Heart right ventricle (tissue), 16 donors: ENCODE measurements at regions not wholly inside any gene's neighbourhood (a gene's known extent, or its start where the extent isn't known, plus 50 kb on each side); places are given as distances from the start of the nearest gene placed in this dataset.
A peak's percentile ranks its signal among the peaks of the same experiment; 100 is the strongest.

ENCODE experiments used
- ATAC-seq, 8 donors: fragments of 200-7000 bp; cut with Tn5 transposase; one replicate each; pipeline ENCODE4 v1.9.1; 2020; ENCODE audit warnings: mild to moderate bottlenecking in 8 of 8, moderate library complexity in 8 of 8, moderate number of reproducible peaks in 1 of 8
- DNase-seq, 2 donors: peaks; one replicate each; pipeline ENCODE4 v3.0.0-alpha.2; 2020
- H3K27ac ChIP-seq, 10 donors: fragments of 200-600 bp; sonication (generic) in 2 of 10; one replicate each; pipeline versions ENCODE4 v1.5.0 to v1.8.0; 2020 to 2022; ENCODE audit warnings: mild to moderate bottlenecking in 3 of 10
- H3K27me3 ChIP-seq, 7 donors: fragments of 200-600 bp; one replicate each; pipeline ENCODE4 v1.8.0; 2021 to 2022; ENCODE audit warnings: mild to moderate bottlenecking in 2 of 7
- H3K36me3 ChIP-seq, 9 donors: fragments of 200-600 bp; sonication (generic) in 1 of 9; one replicate each; pipeline versions ENCODE4 v1.5.0 to v1.8.0; 2020 to 2022; ENCODE audit warnings: mild to moderate bottlenecking in 2 of 9
- H3K4me1 ChIP-seq, 9 donors: fragments of 200-600 bp; sonication (generic) in 1 of 9; one replicate each; pipeline versions ENCODE4 v1.5.0 to v1.8.0; 2020 to 2022; ENCODE audit warnings: mild to moderate bottlenecking in 4 of 9
- H3K4me3 ChIP-seq, 10 donors: fragments of 200-600 bp; sonication (generic) in 2 of 10; one replicate each; pipeline versions ENCODE4 v1.5.0 to v1.8.0; 2020 to 2022; ENCODE audit warnings: mild to moderate bottlenecking in 7 of 10, moderate library complexity in 2 of 10
- H3K9me3 ChIP-seq, 11 donors: fragments of 200-600 bp in 10 of 11; sonication (generic) in 2 of 11; one replicate each; pipeline versions ENCODE4 v1.5.0 to v1.8.0; 2013 to 2022; ENCODE audit warnings: mild to moderate bottlenecking in 2 of 11, control low read depth in 1 of 11, moderate library complexity in 1 of 11
- CTCF ChIP-seq, 9 donors: fragments of 200-600 bp; sonication (generic) in 2 of 9; IDR thresholded peaks; one replicate each; pipeline versions ENCODE4 v1.5.0 to v1.8.0; 2021 to 2022; ENCODE audit warnings: antibody characterized with exemption in 9 of 9, mild to moderate bottlenecking in 5 of 9, moderate library complexity in 1 of 9
- WGBS, 2 donors: extraction: QIAGEN DNeasy Blood & Tissue Kit; methylation state at CpG; one replicate each; pipeline ENCODE4 v1.1.7; 2013; ENCODE audit warnings: inconsistent platforms in 1 of 2; 5-methylcytosine and 5-hydroxymethylcytosine counted together
- intact Hi-C, 10 donors: fragments of 100-400 bp; cut with DNase I; formaldehyde crosslinking; loops; one replicate each; pipeline versions ENCODE4 v1.11.1 to v1.14.2; 2022
- donor health status: Arrhythmogenic right ventricular cardiomyopathy.
- donor health status: ischemic (EF 13 %, LVEDD 7.1; RV severe dilation, severe dysfunction).
- donor health status: healthy with polysubstance abuse.
- donor health status: DM: no; HTN: yes; CAD: no.
- donor health status: DM: no; HTN: no; CAD: no.
- donor health status: ischemic (EF 25% LVEDD 6.9; RV normal size, moderate dysfunction).
- donor health status: ischemic (EF 25% LVEDD 5.7; RV mildly dilated, moderate dysfunction).
- donor health status: healthy.
- donor health status: DM: yes; HTN: yes; CAD: no.
- donor health status: Ischemic cardiomyopathy.
- donor health status: ischemic (EF 35%, LVEDD 5.7; RV mildly dilated, moderate dysfunction).
- donor health status: nonischemic (EF 11% LVEDD 7.7; RV severe dilation, severe dysfunction).
- donor health status: DM: yes; HTN: yes; CAD: no.
- donor health status: PGD.
- donor health status: ischemic (EF 29% LVEDD 5.4; RV normal size, mild dysfunction).
- donor health status: nonischemic (EF 23%, LVEDD 6.1; RV moderate dilation, normal function).

- no peaks in the 10 kb centered on the region for H3K36me3 ChIP-seq
- H3K4me3 ChIP-seq = no peak overlapping the region
- no peaks in the 10 kb centered on the region for H3K27me3 ChIP-seq
- intact Hi-C loops = no loop called here
- peaks cover 0 to 10% (median 0%) of the 10 kb centered on the region in 9 donors for H3K4me1 ChIP-seq
- ATAC-seq (no peak), DNase-seq (no peak)
- WGBS, 2 donors = 81 to 92% methylated on average over 1 of the region's 1 CpG
- peaks cover 0 to 4% (median 0%) of the 10 kb centered on the region in 11 donors for H3K9me3 ChIP-seq
- no peak overlapping the region for H3K27ac ChIP-seq
- TF ChIP-seq CTCF (IDR thresholded peaks at IDR 0.05) = no peak
Observed at GRCh38 chr1:221089803-221090202, 210.6 kb downstream of the HLX start.

- WGBS, 2 donors = 60 to 62% methylated on average over 5 of the region's 5 CpGs
- ATAC-seq = no peak
- intact Hi-C loops = no loop called here
Observed at GRCh38 chr1:221093903-221094791, 214.9 kb downstream of the HLX start.

GRCh38 chr1:221097479-221098281, 218.4 kb downstream of the HLX start:
- Histone ChIP-seq H3K9me3 (no peaks in the 10 kb centered on the region), H3K27me3 (no peaks in the 10 kb centered on the region), H3K4me3 (no peak overlapping the region), H3K4me1 (peaks cover 0 to 68% (median 12%) of the 10 kb centered on the region in 9 donors), H3K36me3 (no peaks in the 10 kb centered on the region), H3K27ac (peak overlapping the region in 5 of 10 donors; percentile 20 to 86 (median 36))
- ATAC-seq = peak in 3 of 8 donors; percentile 20 to 47 (median 40)
- WGBS, 2 donors = 81 to 89% methylated on average over 6 of the region's 6 CpGs
- intact Hi-C loops = no loop called here
- TF ChIP-seq CTCF (IDR thresholded peaks at IDR 0.05) = no peak
- no peak for DNase-seq

More at GRCh38 chr1:221093903-221094791, 214.9 kb downstream of the HLX start:
- H3K4me1 ChIP-seq = peaks cover 0 to 33% (median 0%) of the 10 kb centered on the region in 9 donors
- no peaks in the 10 kb centered on the region for H3K36me3 ChIP-seq
- H3K27ac ChIP-seq = no peak overlapping the region
- peaks cover 0 to 4% (median 0%) of the 10 kb centered on the region in 11 donors for H3K9me3 ChIP-seq
- H3K27me3 ChIP-seq = no peaks in the 10 kb centered on the region
- no peak overlapping the region for H3K4me3 ChIP-seq
- no peak for TF ChIP-seq CTCF (IDR thresholded peaks at IDR 0.05)
- DNase-seq = no peak
